EH (cell line): ENCODE measurements at regions not wholly inside any gene's neighbourhood (a gene's known extent, or its start where the extent isn't known, plus 50 kb on each side); places are given as distances from the start of the nearest gene placed in this dataset.
"Not testable (repeated sequence)": the region's sequence is repeated elsewhere in the genome, so short reads cannot be mapped to it uniquely, and the experiment has no call there.

Source experiments
- DNase-seq: peaks from one replicate; pipeline ENCODE4 v3.0.0-alpha.2; 2015; ENCODE audit warnings: low read depth

GRCh38 chr15:77839970-77840905 is 207.5 kb upstream of the LINGO1 start:
- DNase-seq, result no peak

GRCh38 chr15:77839456-77839855 is 206.7 kb upstream of the LINGO1 start:
- no peak for DNase-seq

- DNase-seq, result no peak
These were observed 205.9 kb upstream of the LINGO1 start for GRCh38 chr15:77838595-77838994.

GRCh38 chr15:77838061-77838460 is 205.3 kb upstream of the LINGO1 start:
- no peak for DNase-seq

GRCh38 chr15:77837649-77838025 is 204.9 kb upstream of the LINGO1 start:
- no peak for DNase-seq

- DNase-seq, result no peak
These were observed 204.4 kb upstream of the LINGO1 start for GRCh38 chr15:77836906-77837648.

- DNase-seq, result peak; percentile 39
These were observed 203.5 kb upstream of the LINGO1 start for GRCh38 chr15:77836121-77836692.

- DNase-seq, result no peak
These were observed 201.7 kb upstream of the LINGO1 start for GRCh38 chr15:77834276-77834990.

- no peak for DNase-seq
These were observed 200.2 kb upstream of the LINGO1 start for GRCh38 chr15:77832874-77833273.

GRCh38 chr15:77831986-77832385 is 199.3 kb upstream of the LINGO1 start:
- no peak for DNase-seq

- peak; percentile 37 for DNase-seq
These were observed 197.3 kb upstream of the LINGO1 start for GRCh38 chr15:77830051-77830468.

- DNase-seq, result not testable (repeated sequence)
These were observed 196.6 kb upstream of the LINGO1 start for GRCh38 chr15:77829331-77829730.

GRCh38 chr15:77827860-77828259 is 195.1 kb upstream of the LINGO1 start:
- DNase-seq, result no peak

GRCh38 chr15:77826006-77826695 is 193.4 kb upstream of the LINGO1 start:
- DNase-seq, result no peak

- no peak for DNase-seq
These were observed 192.8 kb upstream of the LINGO1 start for GRCh38 chr15:77825546-77825945.

- no peak for DNase-seq
These were observed 192.5 kb upstream of the LINGO1 start for GRCh38 chr15:77825252-77825542.

GRCh38 chr15:77824361-77825251 is 191.9 kb upstream of the LINGO1 start:
- no peak for DNase-seq

GRCh38 chr15:77823736-77824135 is 191.0 kb upstream of the LINGO1 start:
- no peak for DNase-seq

GRCh38 chr15:77822631-77823230 is 190.0 kb upstream of the LINGO1 start:
- DNase-seq, result no peak

- no peak for DNase-seq
These were observed 189.2 kb upstream of the LINGO1 start for GRCh38 chr15:77821959-77822256.
